ENCODE measurements at regions not wholly inside any gene's neighbourhood (a gene's known extent, or its start where the extent isn't known, plus 50 kb on each side); places are given as distances from the start of the nearest gene placed in this dataset.
"Not testable (repeated sequence)": the region's sequence is repeated elsewhere in the genome, so short reads cannot be mapped to it uniquely, and the experiment has no call there.

GRCh38 chr3:34157491-34157890 is 359.1 kb downstream of the PDCD6IP start:
- H3K27ac ChIP-seq (ENCODE audit: control insufficient read depth, insufficient read depth, low read length), result no peak overlapping the region
- FAIRE-seq (no peak), DNase-seq (ENCODE audit: low read depth, low spot score) (no peak)
- H2AFZ ChIP-seq (ENCODE audit: control insufficient read depth, low read length), result no peak overlapping the region
- no peaks in the 10 kb centered on the region for H3K4me1 ChIP-seq (ENCODE audit: control insufficient read depth, extremely low read depth, insufficient read depth, low read length)
- H3K4me3 ChIP-seq (ENCODE audit: control insufficient read depth in 2 of 3, extremely low read depth in 1 of 3, insufficient read depth in 2 of 3, low read depth in 1 of 3, low read length in 3 of 3), result no peak overlapping the region
- dilution Hi-C loops (cut with MboI; ENCODE audit: extremely low pct_ligation_motif_present, low sequenced_read_pairs), result no loop called here
- no peak overlapping the region for H3K9ac ChIP-seq (ENCODE audit: control insufficient read depth, extremely low read depth, insufficient read depth, low read length)
- H3K9me3 ChIP-seq (ENCODE audit: control insufficient read depth, low read depth, low read length), result no peaks in the 10 kb centered on the region
- H4K20me1 ChIP-seq (ENCODE audit: control insufficient read depth, extremely low read depth, insufficient read depth, low read length), result no peaks in the 10 kb centered on the region
- no peaks in the 10 kb centered on the region for H3K36me3 ChIP-seq (ENCODE audit: control insufficient read depth in 2 of 2, extremely low read depth in 1 of 2, insufficient read depth in 2 of 2, low read length in 2 of 2)
- TF ChIP-seq CTCF (optimal IDR thresholded peaks at IDR 0.05 in 1 of 3, IDR thresholded peaks at IDR 0.05 in 1 of 3, conservative IDR thresholded peaks at IDR 0.05 in 1 of 3; ENCODE audit: extremely low read depth in 1 of 3, insufficient read depth in 2 of 3, low read length in 3 of 3), result no peak
- TF ChIP-seq EZH2 (IDR thresholded peaks at IDR 0.05; ENCODE audit: low read length), result no peak
- H3K4me2 ChIP-seq (ENCODE audit: control insufficient read depth, extremely low read depth, insufficient read depth, low read depth, low read length), result no peak overlapping the region
- no peaks in the 10 kb centered on the region for H3K9me1 ChIP-seq (ENCODE audit: control insufficient read depth, extremely low read depth, insufficient read depth, low read length)
- H3K79me2 ChIP-seq (ENCODE audit: control insufficient read depth, insufficient read depth, low read length), result no peaks in the 10 kb centered on the region
- H3K27me3 ChIP-seq (ENCODE audit: control insufficient read depth, extremely low read depth, insufficient read depth, low read length), result no peaks in the 10 kb centered on the region

- no peak overlapping the region for H3K9ac ChIP-seq (ENCODE audit: control insufficient read depth, extremely low read depth, insufficient read depth, low read length)
- H2AFZ ChIP-seq (ENCODE audit: control insufficient read depth, low read length), result no peak overlapping the region
- no peaks in the 10 kb centered on the region for H3K27me3 ChIP-seq (ENCODE audit: control insufficient read depth, extremely low read depth, insufficient read depth, low read length)
- DNase-seq (ENCODE audit: low read depth, low spot score), result no peak
- no peaks in the 10 kb centered on the region for H3K9me3 ChIP-seq (ENCODE audit: control insufficient read depth, low read depth, low read length)
- no peaks in the 10 kb centered on the region for H3K36me3 ChIP-seq (ENCODE audit: control insufficient read depth in 2 of 2, extremely low read depth in 1 of 2, insufficient read depth in 2 of 2, low read length in 2 of 2)
- dilution Hi-C loops (cut with MboI; ENCODE audit: extremely low pct_ligation_motif_present, low sequenced_read_pairs), result no loop called here
- TF ChIP-seq EZH2 (IDR thresholded peaks at IDR 0.05; ENCODE audit: low read length), result no peak
- no peak for TF ChIP-seq CTCF (optimal IDR thresholded peaks at IDR 0.05 in 1 of 3, IDR thresholded peaks at IDR 0.05 in 1 of 3, conservative IDR thresholded peaks at IDR 0.05 in 1 of 3; ENCODE audit: extremely low read depth in 1 of 3, insufficient read depth in 2 of 3, low read length in 3 of 3)
- FAIRE-seq, result no peak
- no peaks in the 10 kb centered on the region for H4K20me1 ChIP-seq (ENCODE audit: control insufficient read depth, extremely low read depth, insufficient read depth, low read length)
- no peak overlapping the region for H3K4me3 ChIP-seq (ENCODE audit: control insufficient read depth in 2 of 3, extremely low read depth in 1 of 3, insufficient read depth in 2 of 3, low read depth in 1 of 3, low read length in 3 of 3)
- H3K4me2 ChIP-seq (ENCODE audit: control insufficient read depth, extremely low read depth, insufficient read depth, low read depth, low read length), result no peak overlapping the region
- H3K27ac ChIP-seq (ENCODE audit: control insufficient read depth, insufficient read depth, low read length), result no peak overlapping the region
- no peaks in the 10 kb centered on the region for H3K79me2 ChIP-seq (ENCODE audit: control insufficient read depth, insufficient read depth, low read length)
- no peaks in the 10 kb centered on the region for H3K4me1 ChIP-seq (ENCODE audit: control insufficient read depth, extremely low read depth, insufficient read depth, low read length)
- H3K9me1 ChIP-seq (ENCODE audit: control insufficient read depth, extremely low read depth, insufficient read depth, low read length), result no peaks in the 10 kb centered on the region
Observed at GRCh38 chr3:34159613-34160420, 361.4 kb downstream of the PDCD6IP start.

- not testable (repeated sequence) for H4K20me1 ChIP-seq (ENCODE audit: control insufficient read depth, extremely low read depth, insufficient read depth, low read length)
Observed at GRCh38 chr3:34169636-34170035, 371.2 kb downstream of the PDCD6IP start.

More at GRCh38 chr3:34169636-34170035, 371.2 kb downstream of the PDCD6IP start:
- H3K27ac ChIP-seq (ENCODE audit: control insufficient read depth, insufficient read depth, low read length); H3K4me2 ChIP-seq (ENCODE audit: control insufficient read depth, extremely low read depth, insufficient read depth, low read depth, low read length); H3K36me3 ChIP-seq (ENCODE audit: control insufficient read depth in 2 of 2, extremely low read depth in 1 of 2, insufficient read depth in 2 of 2, low read length in 2 of 2); H3K27me3 ChIP-seq (ENCODE audit: control insufficient read depth, extremely low read depth, insufficient read depth, low read length); H3K79me2 ChIP-seq (ENCODE audit: control insufficient read depth, insufficient read depth, low read length); H3K4me1 ChIP-seq (ENCODE audit: control insufficient read depth, extremely low read depth, insufficient read depth, low read length); H3K9me3 ChIP-seq (ENCODE audit: control insufficient read depth, low read depth, low read length); DNase-seq (ENCODE audit: low read depth, low spot score); H2AFZ ChIP-seq (ENCODE audit: control insufficient read depth, low read length); dilution Hi-C loops (cut with MboI; ENCODE audit: extremely low pct_ligation_motif_present, low sequenced_read_pairs); H3K9ac ChIP-seq (ENCODE audit: control insufficient read depth, extremely low read depth, insufficient read depth, low read length); H3K4me3 ChIP-seq (ENCODE audit: control insufficient read depth in 2 of 3, extremely low read depth in 1 of 3, insufficient read depth in 2 of 3, low read depth in 1 of 3, low read length in 3 of 3); H3K9me1 ChIP-seq (ENCODE audit: control insufficient read depth, extremely low read depth, insufficient read depth, low read length); FAIRE-seq: not testable (repeated sequence)

All from keratinocyte (primary cell).